SK-N-SH (cell line): ENCODE measurements at regions not wholly inside any gene's neighbourhood (a gene's known extent, or its start where the extent isn't known, plus 50 kb on each side); places are given as distances from the start of the nearest gene placed in this dataset.

Experiments
- MXI1 ChIP-seq: IDR thresholded peaks from 2 replicates; pipeline ENCODE4 v1.6.1; 2012; ENCODE audit warnings: mild to moderate bottlenecking, low read depth, low read length, improper control_type of control experiment
- PBX3 ChIP-seq: IDR thresholded peaks from 2 replicates; pipeline ENCODE4; 2012
- SMC3 ChIP-seq: IDR thresholded peaks from 2 replicates; pipeline ENCODE4 v1.6.1; 2012; ENCODE audit warnings: low read depth, low read length, improper control_type of control experiment
- TCF12 ChIP-seq: IDR thresholded peaks from 2 replicates; pipeline ENCODE4 v1.4.0; 2012
- TF ChIP-seq, protein P1 (sequence below): fragments of 200-600 bp; sonication (generic); IDR thresholded peaks from 2 replicates; pipeline ENCODE4 v1.6.1; 2017; ENCODE audit warnings: antibody characterized with exemption, mild to moderate bottlenecking, moderate library complexity

GRCh38 chr4:138790706-138791340 is 224.8 kb upstream of the NOCT start:
- TF ChIP-seq SMC3: no peak
- no peak for TF ChIP-seq TCF12
- no peak for TF ChIP-seq MXI1
- TF ChIP-seq, protein P1, sequence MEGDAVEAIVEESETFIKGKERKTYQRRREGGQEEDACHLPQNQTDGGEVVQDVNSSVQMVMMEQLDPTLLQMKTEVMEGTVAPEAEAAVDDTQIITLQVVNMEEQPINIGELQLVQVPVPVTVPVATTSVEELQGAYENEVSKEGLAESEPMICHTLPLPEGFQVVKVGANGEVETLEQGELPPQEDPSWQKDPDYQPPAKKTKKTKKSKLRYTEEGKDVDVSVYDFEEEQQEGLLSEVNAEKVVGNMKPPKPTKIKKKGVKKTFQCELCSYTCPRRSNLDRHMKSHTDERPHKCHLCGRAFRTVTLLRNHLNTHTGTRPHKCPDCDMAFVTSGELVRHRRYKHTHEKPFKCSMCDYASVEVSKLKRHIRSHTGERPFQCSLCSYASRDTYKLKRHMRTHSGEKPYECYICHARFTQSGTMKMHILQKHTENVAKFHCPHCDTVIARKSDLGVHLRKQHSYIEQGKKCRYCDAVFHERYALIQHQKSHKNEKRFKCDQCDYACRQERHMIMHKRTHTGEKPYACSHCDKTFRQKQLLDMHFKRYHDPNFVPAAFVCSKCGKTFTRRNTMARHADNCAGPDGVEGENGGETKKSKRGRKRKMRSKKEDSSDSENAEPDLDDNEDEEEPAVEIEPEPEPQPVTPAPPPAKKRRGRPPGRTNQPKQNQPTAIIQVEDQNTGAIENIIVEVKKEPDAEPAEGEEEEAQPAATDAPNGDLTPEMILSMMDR: no peak
- TF ChIP-seq PBX3: no peak
